DND-41 (cell line): ENCODE measurements at regions not wholly inside any gene's neighbourhood (a gene's known extent, or its start where the extent isn't known, plus 50 kb on each side); places are given as distances from the start of the nearest gene placed in this dataset.

ENCODE experiments used
- ATAC-seq: fragments of 200-7000 bp; cut with Tn5 transposase; 3 replicates; pipeline ENCODE4 v1.9.1; 2021; ENCODE audit warnings: low read depth; ENCODE audit not compliant: insufficient read depth
- DNase-seq: peaks from one replicate; pipeline ENCODE4 v3.0.0-alpha.2; 2020
- H2AFZ ChIP-seq: 2 replicates; pipeline ENCODE4 v1.6.0; 2012; ENCODE audit warnings: low read depth, low read length
- H3K27ac ChIP-seq: 2 replicates; pipeline ENCODE4 v1.5.1; 2012; ENCODE audit warnings: low read length, inconsistent platforms
- H3K27me3 ChIP-seq: fragments of 200-600 bp; sonication (generic); 2 replicates; pipeline ENCODE4 v1.6.0; 2012; ENCODE audit warnings: low read length, mild to moderate bottlenecking, inconsistent platforms; ENCODE audit not compliant: insufficient read depth, poor library complexity
- H3K36me3 ChIP-seq: 2 replicates; pipeline ENCODE4 v1.5.1; 2012; ENCODE audit warnings: low read length, inconsistent platforms; ENCODE audit not compliant: insufficient read depth
- H3K4me1 ChIP-seq: 2 replicates; pipeline ENCODE4 v1.5.1; 2012; ENCODE audit warnings: mild to moderate bottlenecking, low read length; ENCODE audit not compliant: insufficient read depth
- H3K4me2 ChIP-seq: 2 replicates; pipeline ENCODE4 v1.6.0; 2012; ENCODE audit warnings: mild to moderate bottlenecking, moderate library complexity, low read length, inconsistent platforms; ENCODE audit not compliant: insufficient read depth
- H3K4me3 ChIP-seq, 2 experiments: fragments of 200-600 bp in 1 of 2; shearing (Covaris generic) in 1 of 2; 2 replicates each; pipeline ENCODE4 v1.5.1; 2012 to 2016; ENCODE audit warnings: inconsistent platforms in 2 of 2, low read length in 2 of 2, mild to moderate bottlenecking in 2 of 2, low read depth in 1 of 2, moderate library complexity in 1 of 2
- H3K79me2 ChIP-seq: 2 replicates; pipeline ENCODE4 v1.6.0; 2012; ENCODE audit warnings: low read length, inconsistent platforms; ENCODE audit not compliant: insufficient read depth
- H3K9ac ChIP-seq: 2 replicates; pipeline ENCODE4 v1.6.0; 2012; ENCODE audit warnings: low read depth, mild to moderate bottlenecking, inconsistent platforms, low read length, moderate library complexity
- H3K9me3 ChIP-seq: 2 replicates; pipeline ENCODE4 v1.5.1; 2012; ENCODE audit warnings: low read length, moderate library complexity, mild to moderate bottlenecking, inconsistent platforms; ENCODE audit not compliant: insufficient read depth, severe bottlenecking
- H4K20me1 ChIP-seq: 2 replicates; pipeline ENCODE4 v1.6.0; 2012; ENCODE audit warnings: low read length; ENCODE audit not compliant: insufficient read depth
- CTCF ChIP-seq: IDR thresholded peaks from 2 replicates; pipeline ENCODE4 v1.5.1; 2012; ENCODE audit warnings: borderline replicate concordance, low read length, moderate library complexity, mild to moderate bottlenecking; ENCODE audit not compliant: poor library complexity, severe bottlenecking; ENCODE audit errors: extremely low read depth
- EZH2 ChIP-seq: IDR thresholded peaks from 3 replicates; pipeline ENCODE4 v1.6.1; 2012; ENCODE audit warnings: borderline replicate concordance, low read depth, mild to moderate bottlenecking, moderate library complexity, low read length, inconsistent platforms; ENCODE audit not compliant: severe bottlenecking

- Histone ChIP-seq H3K4me1 (no peaks in the 10 kb centered on the region), H3K4me3 (no peak overlapping the region), H3K4me2 (no peak overlapping the region), H3K79me2 (no peaks in the 10 kb centered on the region), H3K27ac (no peak overlapping the region), H3K9ac (no peak overlapping the region), H2AFZ (no peak overlapping the region), H4K20me1 (no peaks in the 10 kb centered on the region), H3K36me3 (no peaks in the 10 kb centered on the region), H3K9me3 (no peaks in the 10 kb centered on the region), H3K27me3 (no peaks in the 10 kb centered on the region)
- ATAC-seq = no peak
- no peak for DNase-seq
- no peak for TF ChIP-seq EZH2
Measured at GRCh38 chr9:26657958-26658357, 234.6 kb downstream of the CAAP1 start.

- Histone ChIP-seq H2AFZ (no peak overlapping the region), H3K9ac (no peak overlapping the region), H3K4me2 (no peak overlapping the region), H3K36me3 (no peaks in the 10 kb centered on the region), H3K27ac (no peak overlapping the region), H3K27me3 (no peaks in the 10 kb centered on the region), H4K20me1 (no peaks in the 10 kb centered on the region), H3K4me1 (no peaks in the 10 kb centered on the region), H3K79me2 (no peaks in the 10 kb centered on the region), H3K4me3 (no peak overlapping the region), H3K9me3 (no peaks in the 10 kb centered on the region)
- no peak for DNase-seq
- no peak for ATAC-seq
- TF ChIP-seq EZH2 (no peak), CTCF (peak; percentile 46)
Measured at GRCh38 chr9:26656003-26656870, 236.4 kb downstream of the CAAP1 start.

GRCh38 chr9:26655166-26655565 lies 237.4 kb downstream of the CAAP1 start:
- H3K4me3 ChIP-seq = no peak overlapping the region
- no peak overlapping the region for H3K4me2 ChIP-seq
- no peak overlapping the region for H3K27ac ChIP-seq
- no peaks in the 10 kb centered on the region for H4K20me1 ChIP-seq
- H3K9ac ChIP-seq = no peak overlapping the region
- no peak overlapping the region for H2AFZ ChIP-seq
- no peak for DNase-seq
- no peaks in the 10 kb centered on the region for H3K27me3 ChIP-seq
- H3K4me1 ChIP-seq = no peaks in the 10 kb centered on the region
- H3K79me2 ChIP-seq = no peaks in the 10 kb centered on the region
- no peaks in the 10 kb centered on the region for H3K36me3 ChIP-seq
- H3K9me3 ChIP-seq = no peaks in the 10 kb centered on the region
- no peak for TF ChIP-seq CTCF
- TF ChIP-seq EZH2 = no peak
- no peak for ATAC-seq

- Histone ChIP-seq H3K9ac (no peak overlapping the region), H3K4me1 (no peaks in the 10 kb centered on the region), H4K20me1 (no peaks in the 10 kb centered on the region), H3K27ac (no peak overlapping the region), H3K79me2 (no peaks in the 10 kb centered on the region), H3K4me2 (no peak overlapping the region), H3K9me3 (no peaks in the 10 kb centered on the region), H3K4me3 (no peak overlapping the region), H3K36me3 (no peaks in the 10 kb centered on the region), H3K27me3 (no peaks in the 10 kb centered on the region), H2AFZ (no peak overlapping the region)
- DNase-seq = no peak
- ATAC-seq = no peak
- no peak for TF ChIP-seq EZH2
Measured at GRCh38 chr9:26650325-26650724, 242.3 kb downstream of the CAAP1 start.
